Type B pancreatic cell (in vitro differentiated cells): ENCODE measurements at regions not wholly inside any gene's neighbourhood (a gene's known extent, or its start where the extent isn't known, plus 50 kb on each side); places are given as distances from the start of the nearest gene placed in this dataset.

Experiments
- DNase-seq: peaks from one replicate; pipeline ENCODE4 v3.0.0; 2021; ENCODE audit warnings: mixed read lengths; ENCODE audit not compliant: unreplicated experiment; ENCODE audit errors: extremely low spot score
- H3K27ac Mint-ChIP-seq: 2 replicates; pipeline ENCODE4 v1.8.0; 2021; ENCODE audit warnings: mild to moderate bottlenecking, mixed read lengths
- H3K27me3 Mint-ChIP-seq: 2 replicates; pipeline ENCODE4 v1.8.0; 2021; ENCODE audit warnings: mixed read lengths
- H3K36me3 Mint-ChIP-seq: 2 replicates; pipeline ENCODE4 v1.8.0; 2021; ENCODE audit warnings: mixed read lengths
- H3K4me1 Mint-ChIP-seq: one replicate; pipeline ENCODE4 v1.8.0; 2021; ENCODE audit warnings: mixed read lengths; ENCODE audit not compliant: unreplicated experiment
- H3K4me3 Mint-ChIP-seq: 2 replicates; pipeline ENCODE4 v1.8.0; 2021; ENCODE audit warnings: mild to moderate bottlenecking, mixed read lengths
- H3K9me3 Mint-ChIP-seq: 2 replicates; pipeline ENCODE4 v1.8.0; 2021; ENCODE audit warnings: mixed read lengths
- TF ChIP-seq, protein P1 (sequence below): fragments of 200-600 bp; sonication (generic); conservative IDR thresholded peaks from 2 replicates; pipeline ENCODE4 v1.5.0; 2021; ENCODE audit warnings: antibody characterized with exemption, mild to moderate bottlenecking

DNA sequence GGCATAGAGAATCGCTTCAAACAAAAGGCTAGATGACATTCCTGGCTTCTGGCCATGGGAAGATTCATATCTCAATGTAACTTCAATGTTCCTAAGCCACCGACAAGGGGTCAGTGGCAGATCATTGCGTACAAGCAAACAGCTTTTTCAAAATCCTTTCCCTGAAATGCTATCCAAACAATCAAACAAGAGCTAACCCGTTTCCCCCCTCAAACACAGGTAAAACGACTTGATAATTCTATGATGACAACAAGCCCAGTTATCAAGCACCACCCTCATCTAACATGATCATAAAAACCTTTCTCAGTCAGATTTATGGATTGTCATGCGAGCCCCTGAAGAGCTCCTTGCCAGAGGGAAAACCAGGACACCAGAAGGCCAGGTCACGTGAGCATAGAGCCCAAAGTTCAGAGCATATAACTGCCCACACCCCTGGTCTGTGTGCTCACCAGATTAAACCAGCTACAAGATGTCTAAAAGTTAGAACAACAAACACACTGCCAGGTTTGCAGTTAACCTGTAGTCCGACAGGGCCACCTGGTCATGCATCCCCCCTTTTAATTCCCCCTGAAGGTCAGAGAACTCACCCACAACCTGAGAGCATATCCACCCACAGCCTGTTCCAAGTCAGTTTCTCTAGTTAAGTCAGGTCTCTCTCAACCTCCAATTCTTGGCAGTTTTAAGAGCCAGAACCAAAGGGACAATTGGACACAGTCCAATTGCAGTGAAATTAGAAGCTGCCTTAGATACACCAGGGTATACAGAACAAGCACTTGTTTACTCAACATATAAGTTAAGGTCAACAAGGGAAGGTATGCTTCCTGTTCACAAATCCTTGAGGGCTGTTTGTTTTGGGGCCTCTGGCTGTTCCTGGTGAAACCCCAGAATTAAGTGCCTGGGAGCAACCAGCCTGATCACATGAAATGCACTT is 248.1 kb upstream of the PPARGC1A start:
- DNase-seq: no peak
- Mint-ChIP-seq H3K4me3 (peak overlapping the region; percentile 49), H3K27ac (peak overlapping the region; percentile 69), H3K9me3 (peaks cover 4% of the 10 kb centered on the region), H3K4me1 (peaks cover 17% of the 10 kb centered on the region), H3K36me3 (no peaks in the 10 kb centered on the region), H3K27me3 (no peaks in the 10 kb centered on the region)
- TF ChIP-seq, protein P1, sequence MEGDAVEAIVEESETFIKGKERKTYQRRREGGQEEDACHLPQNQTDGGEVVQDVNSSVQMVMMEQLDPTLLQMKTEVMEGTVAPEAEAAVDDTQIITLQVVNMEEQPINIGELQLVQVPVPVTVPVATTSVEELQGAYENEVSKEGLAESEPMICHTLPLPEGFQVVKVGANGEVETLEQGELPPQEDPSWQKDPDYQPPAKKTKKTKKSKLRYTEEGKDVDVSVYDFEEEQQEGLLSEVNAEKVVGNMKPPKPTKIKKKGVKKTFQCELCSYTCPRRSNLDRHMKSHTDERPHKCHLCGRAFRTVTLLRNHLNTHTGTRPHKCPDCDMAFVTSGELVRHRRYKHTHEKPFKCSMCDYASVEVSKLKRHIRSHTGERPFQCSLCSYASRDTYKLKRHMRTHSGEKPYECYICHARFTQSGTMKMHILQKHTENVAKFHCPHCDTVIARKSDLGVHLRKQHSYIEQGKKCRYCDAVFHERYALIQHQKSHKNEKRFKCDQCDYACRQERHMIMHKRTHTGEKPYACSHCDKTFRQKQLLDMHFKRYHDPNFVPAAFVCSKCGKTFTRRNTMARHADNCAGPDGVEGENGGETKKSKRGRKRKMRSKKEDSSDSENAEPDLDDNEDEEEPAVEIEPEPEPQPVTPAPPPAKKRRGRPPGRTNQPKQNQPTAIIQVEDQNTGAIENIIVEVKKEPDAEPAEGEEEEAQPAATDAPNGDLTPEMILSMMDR: no peak

DNA sequence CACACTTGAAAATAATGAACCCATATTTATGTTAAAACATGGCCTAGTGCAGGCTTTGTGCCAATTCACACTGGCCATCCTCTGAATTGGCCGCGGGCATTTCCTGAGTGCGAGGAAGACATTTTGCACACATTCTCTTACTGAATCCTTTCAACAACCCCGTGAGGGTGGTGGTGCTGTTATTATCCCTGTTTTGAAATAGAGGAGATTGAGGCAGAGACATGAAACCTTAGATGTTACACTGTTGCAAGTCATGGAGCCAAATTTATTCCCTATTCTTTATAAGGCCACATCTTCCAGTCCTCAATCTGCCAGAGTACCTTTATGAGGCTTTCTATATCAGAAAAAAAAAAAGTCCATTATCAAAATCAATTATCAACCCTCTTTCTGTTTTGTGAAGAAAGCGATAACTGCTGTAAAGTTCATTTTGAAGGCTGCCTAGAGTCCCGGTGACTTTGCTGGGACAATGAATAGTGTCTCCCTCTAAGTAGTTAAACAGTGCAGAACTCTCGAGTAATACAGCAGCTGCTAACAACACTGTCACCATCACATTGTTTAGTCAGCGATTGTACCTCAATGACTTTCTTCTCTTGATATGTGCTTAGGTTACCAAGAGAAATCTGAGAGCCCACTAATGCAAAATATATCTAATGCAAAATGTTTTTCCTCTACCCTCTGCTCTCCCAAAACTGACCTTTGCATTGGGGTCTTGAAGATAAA is 242.3 kb upstream of the PPARGC1A start:
- Mint-ChIP-seq H3K36me3 (no peaks in the 10 kb centered on the region), H3K9me3 (peaks cover 8% of the 10 kb centered on the region), H3K27me3 (no peaks in the 10 kb centered on the region), H3K27ac (no peak overlapping the region), H3K4me3 (no peak overlapping the region), H3K4me1 (peaks cover 5% of the 10 kb centered on the region)
- DNase-seq: no peak
- TF ChIP-seq, protein P1: no peak

DNA sequence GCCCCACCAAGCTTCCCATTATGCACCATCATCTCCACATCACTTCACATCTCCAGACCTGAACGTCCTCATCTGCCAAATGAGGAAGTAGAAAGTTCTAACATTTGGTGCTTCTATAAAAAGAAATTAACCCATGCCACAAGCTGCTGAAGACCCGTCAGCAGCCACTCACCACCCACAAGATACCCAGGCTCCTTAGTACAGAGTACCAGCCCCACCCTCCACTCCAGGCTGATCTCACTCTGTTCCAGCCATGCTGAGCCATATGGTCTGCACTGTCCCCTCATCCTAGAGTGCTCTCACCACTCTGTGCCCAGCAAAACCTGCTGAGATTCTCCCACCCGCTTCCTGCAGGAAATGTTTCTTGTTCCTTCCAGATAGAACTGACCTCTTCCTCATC is 240.8 kb upstream of the PPARGC1A start:
- peaks cover 3% of the 10 kb centered on the region for H3K4me1 Mint-ChIP-seq
- H3K27me3 Mint-ChIP-seq: no peaks in the 10 kb centered on the region
- peaks cover 7% of the 10 kb centered on the region for H3K9me3 Mint-ChIP-seq
- TF ChIP-seq, protein P1: no peak
- H3K4me3 Mint-ChIP-seq: no peak overlapping the region
- no peak overlapping the region for H3K27ac Mint-ChIP-seq
- no peaks in the 10 kb centered on the region for H3K36me3 Mint-ChIP-seq
- no peak for DNase-seq

DNA sequence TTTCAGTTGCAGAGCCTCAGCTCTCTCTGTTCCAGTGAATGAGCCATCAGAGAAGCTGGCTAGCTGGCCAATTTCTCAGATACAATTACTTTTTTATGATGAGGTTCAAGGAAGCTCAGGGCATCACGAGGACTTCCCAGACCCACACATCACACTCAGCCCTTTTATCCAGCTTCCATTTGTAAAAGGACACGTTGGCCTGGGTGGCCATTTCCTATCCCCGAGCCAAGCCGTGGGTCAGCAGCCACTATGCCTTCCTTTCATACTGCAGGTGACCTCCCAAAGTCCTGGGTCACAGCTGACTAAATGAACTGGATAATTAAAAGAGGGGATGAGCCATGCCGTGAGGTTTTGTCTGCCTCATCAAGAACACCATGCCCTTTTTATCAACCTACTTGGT is 236.9 kb upstream of the PPARGC1A start:
- Mint-ChIP-seq H3K27me3 (peaks cover 4% of the 10 kb centered on the region), H3K36me3 (no peaks in the 10 kb centered on the region), H3K4me3 (no peak overlapping the region), H3K9me3 (peaks cover 4% of the 10 kb centered on the region), H3K27ac (no peak overlapping the region), H3K4me1 (no peaks in the 10 kb centered on the region)
- TF ChIP-seq, protein P1: no peak
- no peak for DNase-seq

DNA sequence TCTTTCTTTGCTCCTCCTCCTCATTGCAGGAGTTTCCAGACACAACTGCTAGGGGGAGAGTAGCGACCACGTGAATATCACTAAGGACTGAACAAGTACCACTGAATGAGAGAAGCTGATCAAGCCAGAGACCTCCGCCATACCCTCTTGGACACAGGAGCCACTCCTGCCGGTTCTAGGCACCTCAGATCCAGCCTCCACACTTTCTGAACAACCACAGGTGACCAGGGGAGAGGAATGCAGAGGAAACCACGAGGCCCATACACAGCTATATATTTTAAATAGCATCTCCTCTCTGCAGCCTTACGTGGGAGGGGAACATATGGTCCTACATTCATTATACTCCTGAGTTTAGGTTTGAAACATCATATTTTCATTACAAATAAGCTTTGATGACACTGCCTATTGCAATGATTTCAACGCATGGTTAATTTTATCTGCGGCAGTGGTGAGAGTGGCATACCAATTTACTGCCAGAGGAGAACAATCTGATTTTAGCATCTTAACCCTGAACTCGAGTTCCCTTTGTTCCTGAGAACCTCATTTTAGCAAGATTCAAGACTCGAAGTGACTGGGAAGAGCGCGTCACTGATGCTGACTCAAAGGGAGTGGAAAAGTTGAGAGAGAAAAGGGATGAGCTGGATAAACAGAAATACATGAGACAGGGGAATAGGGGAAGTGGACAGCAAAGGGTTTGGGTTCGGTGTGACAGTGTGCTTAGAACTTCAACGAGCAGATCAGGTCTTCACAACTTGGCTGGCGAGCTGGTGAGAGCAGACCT is 231.7 kb upstream of the PPARGC1A start:
- Mint-ChIP-seq H3K9me3 (no peaks in the 10 kb centered on the region), H3K36me3 (no peaks in the 10 kb centered on the region), H3K4me1 (no peaks in the 10 kb centered on the region), H3K27me3 (peaks cover 4% of the 10 kb centered on the region), H3K4me3 (no peak overlapping the region), H3K27ac (no peak overlapping the region)
- no peak for DNase-seq
- TF ChIP-seq, protein P1: no peak
